GM23338 (cell line): ENCODE measurements at regions not wholly inside any gene's neighbourhood (a gene's known extent, or its start where the extent isn't known, plus 50 kb on each side); places are given as distances from the start of the nearest gene placed in this dataset.

Experiments used
- ATAC-seq: fragments of 200-7000 bp; cut with Tn5 transposase; 3 replicates; pipeline ENCODE4 v1.9.1; 2020
- DNase-seq: peaks from one replicate; pipeline ENCODE4 v3.0.0-alpha.2; 2015; ENCODE audit warnings: low spot score
- H2AFZ ChIP-seq: fragments of 200-600 bp; sonication (generic); 2 replicates; pipeline ENCODE4 v1.8.0; 2016; ENCODE audit warnings: antibody characterized with exemption, mild to moderate bottlenecking, moderate library complexity
- H3F3A ChIP-seq: fragments of 200-600 bp; sonication (generic); replicated peaks from 2 replicates; pipeline ENCODE4 v1.8.0; 2017; ENCODE audit warnings: antibody characterized with exemption, mixed run types, low read depth
- H3K27ac ChIP-seq: fragments of 200-600 bp; sonication (generic); 2 replicates; pipeline ENCODE4 v1.6.1; 2016; ENCODE audit warnings: low read depth
- H3K27me3 ChIP-seq: fragments of 200-600 bp; sonication (generic); 2 replicates; pipeline ENCODE4 v1.8.0; 2016; ENCODE audit warnings: mild to moderate bottlenecking, mixed run types, moderate library complexity; ENCODE audit not compliant: insufficient read depth
- H3K36me3 ChIP-seq: fragments of 200-600 bp; sonication (generic); 2 replicates; pipeline ENCODE4 v1.8.0; 2016; ENCODE audit warnings: mild to moderate bottlenecking; ENCODE audit not compliant: insufficient read depth
- H3K4me1 ChIP-seq: fragments of 200-600 bp; sonication (generic); 2 replicates; pipeline ENCODE4 v1.8.0; 2016; ENCODE audit warnings: mild to moderate bottlenecking, moderate library complexity; ENCODE audit not compliant: insufficient read depth
- H3K4me2 ChIP-seq: fragments of 200-600 bp; sonication (generic); 2 replicates; pipeline ENCODE4 v1.7.1; 2017; ENCODE audit warnings: mixed run types
- H3K4me3 ChIP-seq: fragments of 200-600 bp; sonication (generic); 2 replicates; pipeline ENCODE4 v1.6.1; 2016; ENCODE audit warnings: mixed run types
- H3K79me2 ChIP-seq: fragments of 200-600 bp; sonication (generic); replicated peaks from 2 replicates; pipeline ENCODE4 v1.8.0; 2017; ENCODE audit warnings: mild to moderate bottlenecking; ENCODE audit not compliant: insufficient read depth
- H3K9me2 ChIP-seq: fragments of 200-600 bp; sonication (generic); 2 replicates; pipeline ENCODE4 v1.8.0; 2017; ENCODE audit not compliant: insufficient read depth
- H4K20me1 ChIP-seq: fragments of 200-600 bp; sonication (generic); replicated peaks from 2 replicates; pipeline ENCODE4 v1.8.0; 2017; ENCODE audit warnings: mild to moderate bottlenecking; ENCODE audit not compliant: insufficient read depth
- H3K27ac Mint-ChIP-seq: 2 replicates; pipeline ENCODE4 v1.8.0; 2020; ENCODE audit warnings: inconsistent platforms, mild to moderate bottlenecking, moderate library complexity, mixed read lengths
- H3K27me3 Mint-ChIP-seq: 3 replicates; pipeline ENCODE4 v1.8.0; 2022; ENCODE audit warnings: low read depth, mild to moderate bottlenecking, moderate library complexity, mixed read lengths, inconsistent platforms; ENCODE audit not compliant: insufficient read depth, poor library complexity
- H3K36me3 Mint-ChIP-seq: 3 replicates; pipeline ENCODE4 v1.8.0; 2021; ENCODE audit warnings: low read depth, mild to moderate bottlenecking, inconsistent platforms, moderate library complexity, mixed read lengths
- H3K4me1 Mint-ChIP-seq: 3 replicates; pipeline ENCODE4 v1.8.0; 2020; ENCODE audit warnings: mild to moderate bottlenecking, inconsistent platforms, mixed read lengths
- H3K4me3 Mint-ChIP-seq: 3 replicates; pipeline ENCODE4 v1.8.0; 2021; ENCODE audit warnings: moderate library complexity, mild to moderate bottlenecking, inconsistent platforms, mixed read lengths
- H3K9me3 Mint-ChIP-seq: 3 replicates; pipeline ENCODE4 v1.8.0; 2020; ENCODE audit warnings: moderate library complexity, mild to moderate bottlenecking, inconsistent platforms, mixed read lengths
- CREB1 ChIP-seq: fragments of 250-450 bp; sonication (Bioruptor Pico); IDR thresholded peaks from 2 replicates; pipeline ENCODE4 v1.5.0; 2020; ENCODE audit warnings: low read depth, mild to moderate bottlenecking, moderate library complexity
- EZH2 ChIP-seq: fragments of 200-600 bp; sonication (generic); IDR thresholded peaks from one replicate; pipeline ENCODE4 v1.8.0; 2017; ENCODE audit warnings: antibody characterized with exemption, mild to moderate bottlenecking, low read depth; ENCODE audit not compliant: unreplicated experiment
- EZH2phosphoT487 ChIP-seq: fragments of 200-600 bp; sonication (generic); IDR thresholded peaks from one replicate; pipeline ENCODE4 v1.8.1; 2018; ENCODE audit warnings: antibody characterized with exemption; ENCODE audit not compliant: unreplicated experiment
- JUNB ChIP-seq: IDR thresholded peaks from one replicate; pipeline ENCODE4 v1.6.1; 2016; ENCODE audit warnings: antibody characterized with exemption; ENCODE audit not compliant: unreplicated experiment
- NANOG ChIP-seq: IDR thresholded peaks from 2 replicates; pipeline ENCODE4 v1.6.1; 2016; ENCODE audit warnings: antibody characterized with exemption, borderline replicate concordance
- POLR2AphosphoS5 ChIP-seq: IDR thresholded peaks from 2 replicates; pipeline ENCODE4 v1.6.1; 2016; ENCODE audit warnings: antibody characterized with exemption, low read depth
- STAT1 ChIP-seq: IDR thresholded peaks from one replicate; pipeline ENCODE4 v1.6.1; 2016; ENCODE audit warnings: antibody characterized with exemption; ENCODE audit not compliant: unreplicated experiment
- ZNF114 ChIP-seq: fragments of 250-450 bp; sonication (Bioruptor Pico); IDR thresholded peaks from 2 replicates; pipeline ENCODE4 v1.5.0; 2020; ENCODE audit warnings: mild to moderate bottlenecking, moderate library complexity
- ZNF331 ChIP-seq: fragments of 250-450 bp; sonication (Bioruptor Pico); IDR thresholded peaks from 2 replicates; pipeline ENCODE4 v1.5.0; 2020; ENCODE audit warnings: low read depth, mild to moderate bottlenecking, moderate library complexity
- TF ChIP-seq, protein P1 (sequence below): fragments of 250-450 bp; sonication (Bioruptor Pico); IDR thresholded peaks from 2 replicates; pipeline ENCODE4 v1.5.0; 2020; ENCODE audit warnings: mild to moderate bottlenecking, moderate library complexity
- TF ChIP-seq, protein P2 (sequence below): IDR thresholded peaks from one replicate; pipeline ENCODE4 v1.6.1; 2018; ENCODE audit warnings: antibody characterized with exemption; ENCODE audit not compliant: unreplicated experiment
- TF ChIP-seq, protein P3 (sequence below): IDR thresholded peaks from 2 replicates; pipeline ENCODE4 v1.6.1; 2016; ENCODE audit warnings: antibody characterized with exemption
- TF ChIP-seq, protein P4 (sequence below), 2 experiments: fragments of 200-600 bp in 1 of 2; sonication (generic) in 1 of 2; conservative IDR thresholded peaks; 2 replicates each; pipeline versions ENCODE4 v1.5.1 to v1.6.1; 2016 to 2017; ENCODE audit warnings: antibody characterized with exemption in 2 of 2, low read depth in 2 of 2, mild to moderate bottlenecking in 2 of 2, moderate library complexity in 1 of 2

DNA sequence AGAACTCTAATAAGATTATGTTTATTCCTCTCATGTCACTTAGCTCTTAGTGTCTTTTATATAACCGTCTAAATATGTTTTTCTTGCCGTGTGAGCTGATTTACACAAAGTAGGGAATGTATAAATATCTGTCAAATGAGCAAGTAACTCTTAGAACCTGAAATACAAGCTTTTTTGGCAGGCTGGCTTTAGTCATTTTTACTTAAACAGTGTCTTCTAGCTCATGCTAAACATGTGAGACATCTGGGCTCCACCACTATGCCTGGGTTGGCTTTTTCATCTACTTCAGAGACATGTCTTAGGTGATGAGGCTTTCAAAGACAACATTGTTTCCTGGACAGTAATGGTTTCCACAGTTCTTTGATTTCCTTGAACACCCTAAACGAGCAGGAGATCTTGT, 137.2 kb upstream of the ZNF608 start:
- H4K20me1 ChIP-seq: no peaks in the 10 kb centered on the region
- no peak overlapping the region for H3K4me3 Mint-ChIP-seq
- H3K36me3 Mint-ChIP-seq: peaks cover 11% of the 10 kb centered on the region; the same call in 2 of the 3 replicates
- peak overlapping the region; percentile 69; the same call in 1 of the 2 replicates for H2AFZ ChIP-seq
- no peak for DNase-seq
- peaks cover 17% of the 10 kb centered on the region for H3K4me1 Mint-ChIP-seq
- H3F3A ChIP-seq: peaks cover 1% of the 10 kb centered on the region
- no peak overlapping the region for H3K27ac Mint-ChIP-seq
- H3K9me3 Mint-ChIP-seq: 0 out of 3 replicates have a peak, but pooled peaks cover 5% of the 10 kb centered on the region
- no peaks in the 10 kb centered on the region for H3K27me3 ChIP-seq
- H3K79me2 ChIP-seq: no peaks in the 10 kb centered on the region
- H3K36me3 ChIP-seq: no peaks in the 10 kb centered on the region
- no peak overlapping the region for H3K4me3 ChIP-seq
- H3K4me2 ChIP-seq: no peak overlapping the region
- peaks cover 16% of the 10 kb centered on the region for H3K4me1 ChIP-seq
- no peaks in the 10 kb centered on the region for H3K9me2 ChIP-seq
- no peak for ATAC-seq
- no peak overlapping the region for H3K27ac ChIP-seq
- TF ChIP-seq NANOG (no peak), ZNF331 (no peak), EZH2 (no peak), CREB1 (CRISPR knock-in tag) (no peak), ZNF114 (CRISPR knock-in tag) (no peak), EZH2phosphoT487 (no peak), JUNB (no peak), STAT1 (no peak), POLR2AphosphoS5 (no peak)
- TF ChIP-seq, protein P1, sequence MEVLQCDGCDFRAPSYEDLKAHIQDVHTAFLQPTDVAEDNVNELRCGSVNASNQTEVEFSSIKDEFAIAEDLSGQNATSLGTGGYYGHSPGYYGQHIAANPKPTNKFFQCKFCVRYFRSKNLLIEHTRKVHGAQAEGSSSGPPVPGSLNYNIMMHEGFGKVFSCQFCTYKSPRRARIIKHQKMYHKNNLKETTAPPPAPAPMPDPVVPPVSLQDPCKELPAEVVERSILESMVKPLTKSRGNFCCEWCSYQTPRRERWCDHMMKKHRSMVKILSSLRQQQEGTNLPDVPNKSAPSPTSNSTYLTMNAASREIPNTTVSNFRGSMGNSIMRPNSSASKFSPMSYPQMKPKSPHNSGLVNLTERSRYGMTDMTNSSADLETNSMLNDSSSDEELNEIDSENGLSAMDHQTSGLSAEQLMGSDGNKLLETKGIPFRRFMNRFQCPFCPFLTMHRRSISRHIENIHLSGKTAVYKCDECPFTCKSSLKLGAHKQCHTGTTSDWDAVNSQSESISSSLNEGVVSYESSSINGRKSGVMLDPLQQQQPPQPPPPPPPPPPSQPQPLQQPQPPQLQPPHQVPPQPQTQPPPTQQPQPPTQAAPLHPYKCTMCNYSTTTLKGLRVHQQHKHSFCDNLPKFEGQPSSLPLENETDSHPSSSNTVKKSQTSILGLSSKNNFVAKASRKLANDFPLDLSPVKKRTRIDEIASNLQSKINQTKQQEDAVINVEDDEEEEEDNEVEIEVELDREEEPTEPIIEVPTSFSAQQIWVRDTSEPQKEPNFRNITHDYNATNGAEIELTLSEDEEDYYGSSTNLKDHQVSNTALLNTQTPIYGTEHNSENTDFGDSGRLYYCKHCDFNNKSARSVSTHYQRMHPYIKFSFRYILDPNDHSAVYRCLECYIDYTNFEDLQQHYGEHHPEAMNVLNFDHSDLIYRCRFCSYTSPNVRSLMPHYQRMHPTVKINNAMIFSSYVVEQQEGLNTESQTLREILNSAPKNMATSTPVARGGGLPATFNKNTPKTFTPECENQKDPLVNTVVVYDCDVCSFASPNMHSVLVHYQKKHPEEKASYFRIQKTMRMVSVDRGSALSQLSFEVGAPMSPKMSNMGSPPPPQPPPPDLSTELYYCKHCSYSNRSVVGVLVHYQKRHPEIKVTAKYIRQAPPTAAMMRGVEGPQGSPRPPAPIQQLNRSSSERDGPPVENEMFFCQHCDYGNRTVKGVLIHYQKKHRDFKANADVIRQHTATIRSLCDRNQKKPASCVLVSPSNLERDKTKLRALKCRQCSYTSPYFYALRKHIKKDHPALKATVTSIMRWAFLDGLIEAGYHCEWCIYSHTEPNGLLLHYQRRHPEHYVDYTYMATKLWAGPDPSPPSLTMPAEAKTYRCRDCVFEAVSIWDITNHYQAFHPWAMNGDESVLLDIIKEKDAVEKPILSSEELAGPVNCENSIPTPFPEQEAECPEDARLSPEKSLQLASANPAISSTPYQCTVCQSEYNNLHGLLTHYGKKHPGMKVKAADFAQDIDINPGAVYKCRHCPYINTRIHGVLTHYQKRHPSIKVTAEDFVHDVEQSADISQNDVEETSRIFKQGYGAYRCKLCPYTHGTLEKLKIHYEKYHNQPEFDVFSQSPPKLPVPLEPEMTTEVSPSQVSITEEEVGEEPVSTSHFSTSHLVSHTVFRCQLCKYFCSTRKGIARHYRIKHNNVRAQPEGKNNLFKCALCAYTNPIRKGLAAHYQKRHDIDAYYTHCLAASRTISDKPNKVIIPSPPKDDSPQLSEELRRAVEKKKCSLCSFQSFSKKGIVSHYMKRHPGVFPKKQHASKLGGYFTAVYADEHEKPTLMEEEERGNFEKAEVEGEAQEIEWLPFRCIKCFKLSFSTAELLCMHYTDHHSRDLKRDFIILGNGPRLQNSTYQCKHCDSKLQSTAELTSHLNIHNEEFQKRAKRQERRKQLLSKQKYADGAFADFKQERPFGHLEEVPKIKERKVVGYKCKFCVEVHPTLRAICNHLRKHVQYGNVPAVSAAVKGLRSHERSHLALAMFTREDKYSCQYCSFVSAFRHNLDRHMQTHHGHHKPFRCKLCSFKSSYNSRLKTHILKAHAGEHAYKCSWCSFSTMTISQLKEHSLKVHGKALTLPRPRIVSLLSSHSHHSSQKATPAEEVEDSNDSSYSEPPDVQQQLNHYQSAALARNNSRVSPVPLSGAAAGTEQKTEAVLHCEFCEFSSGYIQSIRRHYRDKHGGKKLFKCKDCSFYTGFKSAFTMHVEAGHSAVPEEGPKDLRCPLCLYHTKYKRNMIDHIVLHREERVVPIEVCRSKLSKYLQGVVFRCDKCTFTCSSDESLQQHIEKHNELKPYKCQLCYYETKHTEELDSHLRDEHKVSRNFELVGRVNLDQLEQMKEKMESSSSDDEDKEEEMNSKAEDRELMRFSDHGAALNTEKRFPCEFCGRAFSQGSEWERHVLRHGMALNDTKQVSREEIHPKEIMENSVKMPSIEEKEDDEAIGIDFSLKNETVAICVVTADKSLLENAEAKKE: no peak
- TF ChIP-seq, protein P2, sequence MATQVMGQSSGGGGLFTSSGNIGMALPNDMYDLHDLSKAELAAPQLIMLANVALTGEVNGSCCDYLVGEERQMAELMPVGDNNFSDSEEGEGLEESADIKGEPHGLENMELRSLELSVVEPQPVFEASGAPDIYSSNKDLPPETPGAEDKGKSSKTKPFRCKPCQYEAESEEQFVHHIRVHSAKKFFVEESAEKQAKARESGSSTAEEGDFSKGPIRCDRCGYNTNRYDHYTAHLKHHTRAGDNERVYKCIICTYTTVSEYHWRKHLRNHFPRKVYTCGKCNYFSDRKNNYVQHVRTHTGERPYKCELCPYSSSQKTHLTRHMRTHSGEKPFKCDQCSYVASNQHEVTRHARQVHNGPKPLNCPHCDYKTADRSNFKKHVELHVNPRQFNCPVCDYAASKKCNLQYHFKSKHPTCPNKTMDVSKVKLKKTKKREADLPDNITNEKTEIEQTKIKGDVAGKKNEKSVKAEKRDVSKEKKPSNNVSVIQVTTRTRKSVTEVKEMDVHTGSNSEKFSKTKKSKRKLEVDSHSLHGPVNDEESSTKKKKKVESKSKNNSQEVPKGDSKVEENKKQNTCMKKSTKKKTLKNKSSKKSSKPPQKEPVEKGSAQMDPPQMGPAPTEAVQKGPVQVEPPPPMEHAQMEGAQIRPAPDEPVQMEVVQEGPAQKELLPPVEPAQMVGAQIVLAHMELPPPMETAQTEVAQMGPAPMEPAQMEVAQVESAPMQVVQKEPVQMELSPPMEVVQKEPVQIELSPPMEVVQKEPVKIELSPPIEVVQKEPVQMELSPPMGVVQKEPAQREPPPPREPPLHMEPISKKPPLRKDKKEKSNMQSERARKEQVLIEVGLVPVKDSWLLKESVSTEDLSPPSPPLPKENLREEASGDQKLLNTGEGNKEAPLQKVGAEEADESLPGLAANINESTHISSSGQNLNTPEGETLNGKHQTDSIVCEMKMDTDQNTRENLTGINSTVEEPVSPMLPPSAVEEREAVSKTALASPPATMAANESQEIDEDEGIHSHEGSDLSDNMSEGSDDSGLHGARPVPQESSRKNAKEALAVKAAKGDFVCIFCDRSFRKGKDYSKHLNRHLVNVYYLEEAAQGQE: no peak
- TF ChIP-seq, protein P3, sequence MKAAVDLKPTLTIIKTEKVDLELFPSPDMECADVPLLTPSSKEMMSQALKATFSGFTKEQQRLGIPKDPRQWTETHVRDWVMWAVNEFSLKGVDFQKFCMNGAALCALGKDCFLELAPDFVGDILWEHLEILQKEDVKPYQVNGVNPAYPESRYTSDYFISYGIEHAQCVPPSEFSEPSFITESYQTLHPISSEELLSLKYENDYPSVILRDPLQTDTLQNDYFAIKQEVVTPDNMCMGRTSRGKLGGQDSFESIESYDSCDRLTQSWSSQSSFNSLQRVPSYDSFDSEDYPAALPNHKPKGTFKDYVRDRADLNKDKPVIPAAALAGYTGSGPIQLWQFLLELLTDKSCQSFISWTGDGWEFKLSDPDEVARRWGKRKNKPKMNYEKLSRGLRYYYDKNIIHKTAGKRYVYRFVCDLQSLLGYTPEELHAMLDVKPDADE: no peak
- TF ChIP-seq, protein P4, sequence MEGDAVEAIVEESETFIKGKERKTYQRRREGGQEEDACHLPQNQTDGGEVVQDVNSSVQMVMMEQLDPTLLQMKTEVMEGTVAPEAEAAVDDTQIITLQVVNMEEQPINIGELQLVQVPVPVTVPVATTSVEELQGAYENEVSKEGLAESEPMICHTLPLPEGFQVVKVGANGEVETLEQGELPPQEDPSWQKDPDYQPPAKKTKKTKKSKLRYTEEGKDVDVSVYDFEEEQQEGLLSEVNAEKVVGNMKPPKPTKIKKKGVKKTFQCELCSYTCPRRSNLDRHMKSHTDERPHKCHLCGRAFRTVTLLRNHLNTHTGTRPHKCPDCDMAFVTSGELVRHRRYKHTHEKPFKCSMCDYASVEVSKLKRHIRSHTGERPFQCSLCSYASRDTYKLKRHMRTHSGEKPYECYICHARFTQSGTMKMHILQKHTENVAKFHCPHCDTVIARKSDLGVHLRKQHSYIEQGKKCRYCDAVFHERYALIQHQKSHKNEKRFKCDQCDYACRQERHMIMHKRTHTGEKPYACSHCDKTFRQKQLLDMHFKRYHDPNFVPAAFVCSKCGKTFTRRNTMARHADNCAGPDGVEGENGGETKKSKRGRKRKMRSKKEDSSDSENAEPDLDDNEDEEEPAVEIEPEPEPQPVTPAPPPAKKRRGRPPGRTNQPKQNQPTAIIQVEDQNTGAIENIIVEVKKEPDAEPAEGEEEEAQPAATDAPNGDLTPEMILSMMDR (conservative IDR thresholded peaks at IDR 0.05; ENCODE audit: low read depth in 2 of 2): no peak
- H3K27me3 Mint-ChIP-seq: peaks cover 3% of the 10 kb centered on the region
